K562 (cell line): ENCODE measurements at regions not wholly inside any gene's neighbourhood (a gene's known extent, or its start where the extent isn't known, plus 50 kb on each side); places are given as distances from the start of the nearest gene placed in this dataset.

Source experiments
- FOXA1 ChIP-seq: fragments of 450-650 bp; IDR thresholded peaks from 2 replicates; pipeline ENCODE4 v1.6.1; 2016; ENCODE audit warnings: mild to moderate bottlenecking, borderline replicate concordance
- FOXA3 ChIP-seq, 2 experiments: fragments of 450-650 bp in 1 of 2; sonication (generic) in 1 of 2; formaldehyde crosslinking; IDR thresholded peaks in 1 of 2; conservative IDR thresholded peaks in 1 of 2; 2 replicates each; pipeline versions ENCODE4 v1.4.0 to v1.8.0; 2020 to 2022; ENCODE audit warnings: mild to moderate bottlenecking in 2 of 2, missing genetic modification reagents in 1 of 2
- GTF2A2 ChIP-seq: IDR thresholded peaks from 2 replicates; pipeline ENCODE4 v1.6.1; 2016; ENCODE audit warnings: mild to moderate bottlenecking, missing genetic modification characterization, missing compliant biosample characterization
- HLTF ChIP-seq: fragments of 450-650 bp; IDR thresholded peaks from 2 replicates; pipeline ENCODE4 v1.6.1; 2016
- MEF2D ChIP-seq: conservative IDR thresholded peaks from 2 replicates; pipeline ENCODE4 v1.6.1; 2016; ENCODE audit warnings: low read depth, missing genetic modification characterization, missing compliant biosample characterization
- NFXL1 ChIP-seq: fragments of 450-650 bp; formaldehyde crosslinking; IDR thresholded peaks from 2 replicates; pipeline ENCODE4 v1.4.0; 2021; ENCODE audit warnings: mild to moderate bottlenecking
- NRF1 ChIP-seq, 2 experiments: fragments of 450-650 bp; IDR thresholded peaks in 1 of 2; conservative IDR thresholded peaks in 1 of 2; 2 replicates each; pipeline ENCODE4 v1.6.1; 2014; ENCODE audit warnings: mild to moderate bottlenecking in 2 of 2
- SMAD2 ChIP-seq: fragments of 150-350 bp; IDR thresholded peaks from 2 replicates; pipeline ENCODE4 v1.6.1; 2014; ENCODE audit warnings: low read depth, mild to moderate bottlenecking, low read length
- STAT5B ChIP-seq: fragments of 250-450 bp; sonication (Bioruptor Pico); IDR thresholded peaks from 2 replicates; pipeline ENCODE4 v1.8.0; 2021; ENCODE audit warnings: mild to moderate bottlenecking, inconsistent platforms
- TEAD1 ChIP-seq, 2 experiments: fragments of 450-650 bp in 1 of 2; sonication (generic) in 1 of 2; formaldehyde crosslinking; IDR thresholded peaks; 2 replicates each; pipeline versions ENCODE4 v1.4.0 to v1.8.0; 2020 to 2022; ENCODE audit warnings: mild to moderate bottlenecking in 2 of 2, missing genetic modification reagents in 1 of 2
- XRCC4 ChIP-seq: IDR thresholded peaks from one replicate; pipeline ENCODE4 v1.6.1; 2011; ENCODE audit not compliant: insufficient read depth, insufficient read length; ENCODE audit errors: extremely low read depth
- ZNF12 ChIP-seq: sonication (generic); formaldehyde crosslinking; IDR thresholded peaks from 2 replicates; pipeline ENCODE4 v1.4.0; 2020; ENCODE audit warnings: mild to moderate bottlenecking, missing genetic modification reagents
- ZNF165 ChIP-seq: fragments of 250-450 bp; sonication (Bioruptor Pico); IDR thresholded peaks from 2 replicates; pipeline ENCODE4 v1.4.0; 2020; ENCODE audit warnings: borderline replicate concordance
- ZNF24 ChIP-seq: fragments of 450-650 bp; IDR thresholded peaks from 2 replicates; pipeline ENCODE4 v1.6.1; 2016
- ZNF766 ChIP-seq: fragments of 200-800 bp; sonication (Bioruptor generic); conservative IDR thresholded peaks from 2 replicates; pipeline ENCODE4 v1.6.1; 2016; ENCODE audit warnings: missing genetic modification characterization, missing compliant biosample characterization
- TF ChIP-seq, protein P1 (sequence below): sonication (generic); IDR thresholded peaks from 2 replicates; pipeline ENCODE4 v1.6.1; 2016
- TF ChIP-seq, protein P2 (sequence below): fragments of 250-450 bp; sonication (Bioruptor Pico); IDR thresholded peaks from 2 replicates; pipeline ENCODE4 v1.5.0; 2021; ENCODE audit warnings: mild to moderate bottlenecking, borderline replicate concordance
- TF ChIP-seq, protein P3 (sequence below): fragments of 250-450 bp; sonication (Bioruptor Pico); IDR thresholded peaks from 2 replicates; pipeline ENCODE4 v1.9.0; 2021; ENCODE audit warnings: mild to moderate bottlenecking, inconsistent platforms
- TF ChIP-seq, protein P4 (sequence below): sonication (generic); formaldehyde crosslinking; IDR thresholded peaks from 2 replicates; pipeline ENCODE4 v1.8.1; 2022; ENCODE audit warnings: missing genetic modification reagents
- TF ChIP-seq, protein P5 (sequence below): sonication (generic); formaldehyde crosslinking; IDR thresholded peaks from 2 replicates; pipeline ENCODE4 v1.8.1; 2022; ENCODE audit warnings: missing genetic modification reagents

GRCh38 chr6:26170951-26171841 lies 84.0 kb downstream of the HFE start (continued):
- TF ChIP-seq, protein P1, sequence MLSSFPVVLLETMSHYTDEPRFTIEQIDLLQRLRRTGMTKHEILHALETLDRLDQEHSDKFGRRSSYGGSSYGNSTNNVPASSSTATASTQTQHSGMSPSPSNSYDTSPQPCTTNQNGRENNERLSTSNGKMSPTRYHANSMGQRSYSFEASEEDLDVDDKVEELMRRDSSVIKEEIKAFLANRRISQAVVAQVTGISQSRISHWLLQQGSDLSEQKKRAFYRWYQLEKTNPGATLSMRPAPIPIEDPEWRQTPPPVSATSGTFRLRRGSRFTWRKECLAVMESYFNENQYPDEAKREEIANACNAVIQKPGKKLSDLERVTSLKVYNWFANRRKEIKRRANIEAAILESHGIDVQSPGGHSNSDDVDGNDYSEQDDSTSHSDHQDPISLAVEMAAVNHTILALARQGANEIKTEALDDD, result peak; percentile 49; the same call in 1 of the 2 replicates
- 0 out of 2 replicates have a peak, but pooled peaks have one; percentile 19 for TF ChIP-seq ZNF766 (CRISPR knock-in tag)
- no peak for TF ChIP-seq STAT5B (CRISPR knock-in tag)
- TF ChIP-seq MEF2D (tag), result no peak
- TF ChIP-seq NFXL1 (CRISPR knock-in tag), result 0 out of 2 replicates have a peak, but pooled peaks have one; percentile 41
- TF ChIP-seq, protein P2, sequence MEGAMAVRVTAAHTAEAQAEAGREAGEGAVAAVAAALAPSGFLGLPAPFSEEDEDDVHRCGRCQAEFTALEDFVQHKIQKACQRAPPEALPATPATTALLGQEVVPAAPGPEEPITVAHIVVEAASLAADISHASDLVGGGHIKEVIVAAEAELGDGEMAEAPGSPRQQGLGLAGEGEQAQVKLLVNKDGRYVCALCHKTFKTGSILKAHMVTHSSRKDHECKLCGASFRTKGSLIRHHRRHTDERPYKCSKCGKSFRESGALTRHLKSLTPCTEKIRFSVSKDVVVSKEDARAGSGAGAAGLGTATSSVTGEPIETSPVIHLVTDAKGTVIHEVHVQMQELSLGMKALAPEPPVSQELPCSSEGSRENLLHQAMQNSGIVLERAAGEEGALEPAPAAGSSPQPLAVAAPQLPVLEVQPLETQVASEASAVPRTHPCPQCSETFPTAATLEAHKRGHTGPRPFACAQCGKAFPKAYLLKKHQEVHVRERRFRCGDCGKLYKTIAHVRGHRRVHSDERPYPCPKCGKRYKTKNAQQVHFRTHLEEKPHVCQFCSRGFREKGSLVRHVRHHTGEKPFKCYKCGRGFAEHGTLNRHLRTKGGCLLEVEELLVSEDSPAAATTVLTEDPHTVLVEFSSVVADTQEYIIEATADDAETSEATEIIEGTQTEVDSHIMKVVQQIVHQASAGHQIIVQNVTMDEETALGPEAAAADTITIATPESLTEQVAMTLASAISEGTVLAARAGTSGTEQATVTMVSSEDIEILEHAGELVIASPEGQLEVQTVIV (CRISPR knock-in tag), result 0 out of 2 replicates have a peak, but pooled peaks have one; percentile 70
- TF ChIP-seq XRCC4, result no peak
- TF ChIP-seq GTF2A2 (tag), result no peak
- 0 out of 4 replicates have a peak, but pooled peaks of 1 of the 2 experiments have one; percentile 40 for TF ChIP-seq TEAD1 (CRISPR knock-in tag; IDR thresholded peaks at IDR 0.05)
- no peak for TF ChIP-seq SMAD2
- TF ChIP-seq, protein P3, sequence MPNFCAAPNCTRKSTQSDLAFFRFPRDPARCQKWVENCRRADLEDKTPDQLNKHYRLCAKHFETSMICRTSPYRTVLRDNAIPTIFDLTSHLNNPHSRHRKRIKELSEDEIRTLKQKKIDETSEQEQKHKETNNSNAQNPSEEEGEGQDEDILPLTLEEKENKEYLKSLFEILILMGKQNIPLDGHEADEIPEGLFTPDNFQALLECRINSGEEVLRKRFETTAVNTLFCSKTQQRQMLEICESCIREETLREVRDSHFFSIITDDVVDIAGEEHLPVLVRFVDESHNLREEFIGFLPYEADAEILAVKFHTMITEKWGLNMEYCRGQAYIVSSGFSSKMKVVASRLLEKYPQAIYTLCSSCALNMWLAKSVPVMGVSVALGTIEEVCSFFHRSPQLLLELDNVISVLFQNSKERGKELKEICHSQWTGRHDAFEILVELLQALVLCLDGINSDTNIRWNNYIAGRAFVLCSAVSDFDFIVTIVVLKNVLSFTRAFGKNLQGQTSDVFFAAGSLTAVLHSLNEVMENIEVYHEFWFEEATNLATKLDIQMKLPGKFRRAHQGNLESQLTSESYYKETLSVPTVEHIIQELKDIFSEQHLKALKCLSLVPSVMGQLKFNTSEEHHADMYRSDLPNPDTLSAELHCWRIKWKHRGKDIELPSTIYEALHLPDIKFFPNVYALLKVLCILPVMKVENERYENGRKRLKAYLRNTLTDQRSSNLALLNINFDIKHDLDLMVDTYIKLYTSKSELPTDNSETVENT (CRISPR knock-in tag), result no peak
- TF ChIP-seq, protein P4, sequence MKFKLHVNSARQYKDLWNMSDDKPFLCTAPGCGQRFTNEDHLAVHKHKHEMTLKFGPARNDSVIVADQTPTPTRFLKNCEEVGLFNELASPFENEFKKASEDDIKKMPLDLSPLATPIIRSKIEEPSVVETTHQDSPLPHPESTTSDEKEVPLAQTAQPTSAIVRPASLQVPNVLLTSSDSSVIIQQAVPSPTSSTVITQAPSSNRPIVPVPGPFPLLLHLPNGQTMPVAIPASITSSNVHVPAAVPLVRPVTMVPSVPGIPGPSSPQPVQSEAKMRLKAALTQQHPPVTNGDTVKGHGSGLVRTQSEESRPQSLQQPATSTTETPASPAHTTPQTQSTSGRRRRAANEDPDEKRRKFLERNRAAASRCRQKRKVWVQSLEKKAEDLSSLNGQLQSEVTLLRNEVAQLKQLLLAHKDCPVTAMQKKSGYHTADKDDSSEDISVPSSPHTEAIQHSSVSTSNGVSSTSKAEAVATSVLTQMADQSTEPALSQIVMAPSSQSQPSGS (CRISPR knock-in tag), result no peak
- TF ChIP-seq FOXA1, result no peak
- TF ChIP-seq, protein P5, sequence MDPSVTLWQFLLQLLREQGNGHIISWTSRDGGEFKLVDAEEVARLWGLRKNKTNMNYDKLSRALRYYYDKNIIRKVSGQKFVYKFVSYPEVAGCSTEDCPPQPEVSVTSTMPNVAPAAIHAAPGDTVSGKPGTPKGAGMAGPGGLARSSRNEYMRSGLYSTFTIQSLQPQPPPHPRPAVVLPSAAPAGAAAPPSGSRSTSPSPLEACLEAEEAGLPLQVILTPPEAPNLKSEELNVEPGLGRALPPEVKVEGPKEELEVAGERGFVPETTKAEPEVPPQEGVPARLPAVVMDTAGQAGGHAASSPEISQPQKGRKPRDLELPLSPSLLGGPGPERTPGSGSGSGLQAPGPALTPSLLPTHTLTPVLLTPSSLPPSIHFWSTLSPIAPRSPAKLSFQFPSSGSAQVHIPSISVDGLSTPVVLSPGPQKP (CRISPR knock-in tag), result no peak
- TF ChIP-seq ZNF12 (CRISPR knock-in tag), result no peak
- TF ChIP-seq ZNF24, result no peak
- no peak for TF ChIP-seq NRF1 (conservative IDR thresholded peaks at IDR 0.05 in 1 of 2, IDR thresholded peaks at IDR 0.05 in 1 of 2)
- TF ChIP-seq ZNF165 (CRISPR knock-in tag), result no peak
- no peak for TF ChIP-seq HLTF
- TF ChIP-seq FOXA3 (CRISPR knock-in tag; conservative IDR thresholded peaks at IDR 0.05 in 1 of 2, IDR thresholded peaks at IDR 0.05 in 1 of 2), result peak in 1 of 2 experiments; percentile 38; a peak in 1 of 4 replicates
